Cardiac fibroblast (primary cell): ENCODE measurements at regions not wholly inside any gene's neighbourhood (a gene's known extent, or its start where the extent isn't known, plus 50 kb on each side); places are given as distances from the start of the nearest gene placed in this dataset.

ENCODE experiments used
- DNase-seq, 2 donors: peaks; one replicate each; pipeline versions ENCODE4 v3.0.0 to v3.0.0-alpha.2; 2010; ENCODE audit warnings: low read depth in 2 of 2
- H3K4me3 ChIP-seq, 2 donors: replicated peaks in 1 of 2; 1 replicate in 1 of 2; 2 replicates in 1 of 2; pipeline ENCODE4 v1.5.1; 2011; ENCODE audit warnings: low read depth in 2 of 2, low read length in 2 of 2, mild to moderate bottlenecking in 2 of 2, moderate library complexity in 1 of 2
- CTCF ChIP-seq: IDR thresholded peaks from one replicate; pipeline ENCODE4 v1.5.1; 2011; ENCODE audit warnings: low read depth, mild to moderate bottlenecking, low read length, inconsistent platforms

GRCh38 chr1:83505148-83505547 is 493.8 kb downstream of the TTLL7 start:
- TF ChIP-seq CTCF, result no peak
- no peak overlapping the region for H3K4me3 ChIP-seq
- no peak for DNase-seq

DNA sequence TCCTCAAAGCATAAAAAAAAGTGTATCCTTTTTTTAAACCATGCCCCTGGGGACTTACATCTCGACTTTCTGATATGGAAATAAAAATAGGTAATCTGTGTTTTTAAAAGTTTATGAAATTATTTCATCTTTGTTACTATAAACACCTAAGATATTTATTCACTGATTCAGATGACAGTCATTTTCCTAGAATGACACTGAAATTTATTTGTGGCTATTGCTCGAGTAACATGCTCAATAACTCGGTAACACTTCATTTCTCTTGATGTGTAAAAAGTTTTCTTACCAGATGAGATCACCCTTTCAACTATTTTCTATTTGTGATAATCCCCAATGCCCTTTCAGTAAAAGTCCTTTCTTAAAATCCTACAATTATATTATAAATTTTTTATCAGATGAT is 495.8 kb downstream of the TTLL7 start:
- no peak for DNase-seq
- TF ChIP-seq CTCF, result no peak
- no peak overlapping the region for H3K4me3 ChIP-seq

GRCh38 chr1:83500987-83501591 is 497.8 kb downstream of the TTLL7 start:
- DNase-seq, result no peak
- TF ChIP-seq CTCF, result no peak
- H3K4me3 ChIP-seq, result no peak overlapping the region

GRCh38 chr1:83500531-83500930 is 498.4 kb downstream of the TTLL7 start:
- TF ChIP-seq CTCF, result no peak
- no peak overlapping the region for H3K4me3 ChIP-seq
- no peak for DNase-seq

DNA sequence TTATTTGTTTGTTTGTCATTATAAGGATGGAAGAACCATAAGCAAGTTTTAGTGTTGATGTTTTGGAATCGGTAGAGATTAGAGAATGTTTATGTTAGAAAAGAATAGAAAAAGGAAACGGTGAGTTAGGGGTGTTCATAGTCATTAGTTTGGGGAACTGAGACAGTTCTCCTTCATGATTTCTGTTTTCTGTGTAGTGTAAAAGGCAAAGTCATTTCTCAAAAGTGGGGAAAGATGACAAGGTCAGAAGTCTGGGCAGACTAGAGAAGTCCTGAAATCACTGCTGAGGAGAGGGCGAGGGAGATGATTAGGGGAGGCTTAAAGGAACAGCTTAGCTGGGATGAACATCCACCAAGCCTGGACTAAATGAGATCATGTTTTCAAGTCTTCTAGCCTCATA is 498.9 kb downstream of the TTLL7 start:
- TF ChIP-seq CTCF, result no peak
- DNase-seq, result no peak
- no peak overlapping the region for H3K4me3 ChIP-seq

GRCh38 chr1:83497563-83497962 is 501.4 kb downstream of the TTLL7 start:
- peak; percentile 6 to 14 for DNase-seq
- no peak overlapping the region for H3K4me3 ChIP-seq
- TF ChIP-seq CTCF, result peak; percentile 9

GRCh38 chr1:83495560-83495959 is 503.4 kb downstream of the TTLL7 start:
- DNase-seq, result no peak
- no peak for TF ChIP-seq CTCF
- no peak overlapping the region for H3K4me3 ChIP-seq
